GM12872 (cell line): ENCODE measurements at regions not wholly inside any gene's neighbourhood (a gene's known extent, or its start where the extent isn't known, plus 50 kb on each side); places are given as distances from the start of the nearest gene placed in this dataset.

Experiments used
- TF ChIP-seq, protein P1 (sequence below): IDR thresholded peaks from 3 replicates; pipeline ENCODE4 v1.5.1; 2011; ENCODE audit warnings: low read depth, mild to moderate bottlenecking, low read length, moderate library complexity; ENCODE audit not compliant: insufficient read depth

GRCh38 chr3:459311-459670, 262.7 kb downstream of the CHL1 start:
- TF ChIP-seq, protein P1, sequence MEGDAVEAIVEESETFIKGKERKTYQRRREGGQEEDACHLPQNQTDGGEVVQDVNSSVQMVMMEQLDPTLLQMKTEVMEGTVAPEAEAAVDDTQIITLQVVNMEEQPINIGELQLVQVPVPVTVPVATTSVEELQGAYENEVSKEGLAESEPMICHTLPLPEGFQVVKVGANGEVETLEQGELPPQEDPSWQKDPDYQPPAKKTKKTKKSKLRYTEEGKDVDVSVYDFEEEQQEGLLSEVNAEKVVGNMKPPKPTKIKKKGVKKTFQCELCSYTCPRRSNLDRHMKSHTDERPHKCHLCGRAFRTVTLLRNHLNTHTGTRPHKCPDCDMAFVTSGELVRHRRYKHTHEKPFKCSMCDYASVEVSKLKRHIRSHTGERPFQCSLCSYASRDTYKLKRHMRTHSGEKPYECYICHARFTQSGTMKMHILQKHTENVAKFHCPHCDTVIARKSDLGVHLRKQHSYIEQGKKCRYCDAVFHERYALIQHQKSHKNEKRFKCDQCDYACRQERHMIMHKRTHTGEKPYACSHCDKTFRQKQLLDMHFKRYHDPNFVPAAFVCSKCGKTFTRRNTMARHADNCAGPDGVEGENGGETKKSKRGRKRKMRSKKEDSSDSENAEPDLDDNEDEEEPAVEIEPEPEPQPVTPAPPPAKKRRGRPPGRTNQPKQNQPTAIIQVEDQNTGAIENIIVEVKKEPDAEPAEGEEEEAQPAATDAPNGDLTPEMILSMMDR = no peak

- TF ChIP-seq, protein P1 = no peak
Observed at GRCh38 chr3:461006-461405, 264.4 kb downstream of the CHL1 start.

DNA sequence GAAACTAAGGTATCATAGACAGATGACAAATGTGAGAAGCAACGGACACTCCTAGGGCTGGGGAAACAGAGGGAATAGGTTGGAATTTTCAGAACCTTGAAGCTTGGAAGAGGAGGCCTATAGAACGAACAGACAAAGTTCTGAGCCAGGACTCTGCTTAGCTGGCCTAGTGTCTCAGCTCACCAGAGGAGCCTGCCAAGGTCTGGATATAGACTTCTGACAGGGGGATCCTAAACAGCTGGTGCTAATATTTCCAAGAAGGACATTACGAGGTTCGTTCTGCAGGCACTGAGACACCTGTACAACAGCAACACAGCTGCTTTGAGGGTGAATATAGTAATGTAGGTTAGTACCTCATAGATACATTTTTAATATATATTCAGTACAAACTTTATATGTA, 266.3 kb downstream of the CHL1 start:
- TF ChIP-seq, protein P1 = no peak

GRCh38 chr3:463252-464192, 267.0 kb downstream of the CHL1 start:
- TF ChIP-seq, protein P1 = no peak

- TF ChIP-seq, protein P1 = no peak
Observed at GRCh38 chr3:464255-464654, 267.7 kb downstream of the CHL1 start.

- TF ChIP-seq, protein P1 = peak; percentile 70; the same call in 2 of the 3 replicates
Observed at GRCh38 chr3:468172-468571, 271.6 kb downstream of the CHL1 start.

DNA sequence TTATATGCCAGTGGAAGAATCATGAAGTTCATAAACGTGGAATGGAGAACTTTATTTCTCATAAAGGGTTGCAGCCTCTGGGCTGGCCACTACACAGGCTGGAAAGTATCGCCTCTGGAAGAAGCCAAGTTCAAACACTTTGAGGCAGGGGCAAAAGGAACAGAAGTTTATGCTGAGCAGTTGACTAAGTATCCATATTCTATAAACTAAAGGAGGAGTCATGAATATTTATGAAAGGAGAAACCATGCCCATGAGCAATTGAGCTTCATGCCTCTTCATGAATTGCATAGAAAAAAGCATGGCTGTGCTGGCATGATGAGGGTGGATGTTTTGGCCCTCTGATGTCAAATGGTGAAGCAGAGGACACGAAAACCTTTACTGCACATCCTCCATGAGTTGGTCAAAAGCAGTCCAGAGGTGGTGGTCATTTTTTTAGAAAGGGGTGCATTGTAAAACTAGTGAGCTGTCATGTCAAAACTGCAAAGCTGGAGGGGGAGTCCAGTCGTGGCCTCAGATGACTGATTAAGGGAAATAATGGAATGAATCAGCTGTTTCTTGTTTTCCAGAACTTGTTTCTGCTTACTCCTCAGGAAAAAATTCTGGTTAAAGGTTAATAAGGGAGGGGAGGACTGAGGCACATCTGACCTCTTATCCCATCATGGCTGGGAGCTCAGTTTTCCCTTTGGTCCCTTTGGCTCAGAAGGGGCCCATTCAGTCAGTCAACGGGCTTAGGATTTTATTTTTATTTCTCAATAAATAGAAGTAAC, 276.7 kb downstream of the CHL1 start:
- TF ChIP-seq, protein P1 = no peak
